Sigmoid colon (tissue), 6 donors: ENCODE measurements at regions not wholly inside any gene's neighbourhood (a gene's known extent, or its start where the extent isn't known, plus 50 kb on each side); places are given as distances from the start of the nearest gene placed in this dataset.

Source experiments
- DNase-seq: peaks from one replicate; pipeline ENCODE4 v3.0.0-alpha.2; 2019
- H3K27ac ChIP-seq, 4 donors: fragments of 200-600 bp; sonication (generic); one replicate each; pipeline ENCODE4 v1.5.1; 2016 to 2019; ENCODE audit warnings: mild to moderate bottlenecking in 1 of 4
- H3K27me3 ChIP-seq, 3 donors: fragments of 200-600 bp; sonication (generic); one replicate each; pipeline ENCODE4 v1.5.1; 2019; ENCODE audit warnings: mild to moderate bottlenecking in 1 of 3
- H3K36me3 ChIP-seq, 4 donors: fragments of 200-600 bp; sonication (generic); one replicate each; pipeline ENCODE4 v1.5.1; 2016 to 2019
- H3K4me1 ChIP-seq, 4 donors: fragments of 200-600 bp; sonication (generic); one replicate each; pipeline ENCODE4 v1.5.1; 2017 to 2019
- H3K4me3 ChIP-seq, 4 donors: fragments of 200-600 bp; sonication (generic); one replicate each; pipeline ENCODE4 v1.5.1; 2017 to 2019; ENCODE audit warnings: mild to moderate bottlenecking in 2 of 4, moderate library complexity in 1 of 4
- H3K9me3 ChIP-seq, 4 donors: fragments of 200-600 bp in 3 of 4; sonication (generic) in 3 of 4; one replicate each; pipeline versions ENCODE4 v1.5.1 to v1.6.1; 2013 to 2019
- CTCF ChIP-seq, 4 experiments: fragments of 450-650 bp in 3 of 4; fragments of 200-600 bp in 1 of 4; IDR thresholded peaks; one replicate each; pipeline ENCODE4 v1.5.1; 2016 to 2019; ENCODE audit warnings: antibody characterized with exemption in 4 of 4, mild to moderate bottlenecking in 3 of 4, moderate library complexity in 2 of 4
- EP300 ChIP-seq, 4 donors: sonication (generic); formaldehyde crosslinking; IDR thresholded peaks; one replicate each; pipeline ENCODE4 v1.6.1; 2017; ENCODE audit warnings: antibody characterized with exemption in 4 of 4
- POLR2A ChIP-seq, 2 donors: fragments of 450-650 bp; IDR thresholded peaks; one replicate each; pipeline ENCODE4 v1.6.1; 2016; ENCODE audit warnings: antibody characterized with exemption in 2 of 2, mild to moderate bottlenecking in 2 of 2, moderate library complexity in 2 of 2
- POLR2AphosphoS5 ChIP-seq, 4 donors: sonication (generic); formaldehyde crosslinking; IDR thresholded peaks; one replicate each; pipeline ENCODE4 v1.6.1; 2017; ENCODE audit warnings: antibody characterized with exemption in 4 of 4
- WGBS, 2 donors: extraction: QIAGEN DNeasy Blood & Tissue Kit; methylation state at CpG; one replicate each; pipeline ENCODE4 v1.1.7; 2013; 5-methylcytosine and 5-hydroxymethylcytosine counted together
- intact Hi-C: fragments of 100-400 bp; cut with DNase I; formaldehyde crosslinking; loops from one replicate; pipeline ENCODE4 v1.15.1; 2023
- donor health status: healthy with polysubstance abuse.
- donor health status: healthy.

- Histone ChIP-seq H3K9me3 (no peaks in the 10 kb centered on the region), H3K27me3 (no peaks in the 10 kb centered on the region), H3K27ac (no peak overlapping the region), H3K4me3 (no peak overlapping the region), H3K36me3 (no peaks in the 10 kb centered on the region), H3K4me1 (no peaks in the 10 kb centered on the region)
- TF ChIP-seq CTCF (IDR thresholded peaks at IDR 0.05): no peak
- no peak for TF ChIP-seq EP300 (IDR thresholded peaks at IDR 0.05)
- no peak for TF ChIP-seq POLR2A (IDR thresholded peaks at IDR 0.05)
- no peak for TF ChIP-seq POLR2AphosphoS5 (IDR thresholded peaks at IDR 0.05)
- intact Hi-C loops: no loop called here
- no peak for DNase-seq
- 50 to 62% methylated on average over 3 of the region's 3 CpGs for WGBS, 2 donors
Measured at GRCh38 chr5:29963956-29964355, 1229.5 kb upstream of the CDH6 start.

GRCh38 chr5:29960323-29960722 is 1233.2 kb upstream of the CDH6 start:
- H3K4me1 ChIP-seq: no peaks in the 10 kb centered on the region
- H3K4me3 ChIP-seq: no peak overlapping the region
- H3K27ac ChIP-seq: no peak overlapping the region
- 47 to 54% methylated on average over 2 of the region's 2 CpGs for WGBS, 2 donors
- no peaks in the 10 kb centered on the region for H3K36me3 ChIP-seq
- TF ChIP-seq EP300 (IDR thresholded peaks at IDR 0.05) (no peak), CTCF (IDR thresholded peaks at IDR 0.05) (no peak), POLR2A (IDR thresholded peaks at IDR 0.05) (no peak), POLR2AphosphoS5 (IDR thresholded peaks at IDR 0.05) (no peak)
- intact Hi-C loops: no loop called here
- DNase-seq: no peak
- no peaks in the 10 kb centered on the region for H3K27me3 ChIP-seq
- H3K9me3 ChIP-seq: no peaks in the 10 kb centered on the region

- no peak overlapping the region for H3K27ac ChIP-seq
- H3K4me1 ChIP-seq: no peaks in the 10 kb centered on the region
- WGBS, 2 donors: 85 to 87% methylated on average over 2 of the region's 2 CpGs
- intact Hi-C loops: no loop called here
- no peak for DNase-seq
- H3K36me3 ChIP-seq: no peaks in the 10 kb centered on the region
- peaks cover 0 to 4% (median 0%) of the 10 kb centered on the region in 4 donors for H3K9me3 ChIP-seq
- TF ChIP-seq POLR2A (IDR thresholded peaks at IDR 0.05) (no peak), EP300 (IDR thresholded peaks at IDR 0.05) (no peak), POLR2AphosphoS5 (IDR thresholded peaks at IDR 0.05) (no peak), CTCF (IDR thresholded peaks at IDR 0.05) (no peak)
- H3K27me3 ChIP-seq: no peaks in the 10 kb centered on the region
- H3K4me3 ChIP-seq: no peak overlapping the region
Measured at GRCh38 chr5:29950416-29951145, 1242.9 kb upstream of the CDH6 start.

- no peak for DNase-seq
- no peak for TF ChIP-seq EP300 (IDR thresholded peaks at IDR 0.05)
- no peak for TF ChIP-seq POLR2AphosphoS5 (IDR thresholded peaks at IDR 0.05)
- no peak for TF ChIP-seq CTCF (IDR thresholded peaks at IDR 0.05)
- no peak for TF ChIP-seq POLR2A (IDR thresholded peaks at IDR 0.05)
- 79 to 87% methylated on average over 7 of the region's 7 CpGs for WGBS, 2 donors
- no peak overlapping the region for H3K4me3 ChIP-seq
- intact Hi-C loops: no loop called here
- no peaks in the 10 kb centered on the region for H3K27me3 ChIP-seq
- H3K36me3 ChIP-seq: no peaks in the 10 kb centered on the region
- peaks cover 0 to 4% (median 0%) of the 10 kb centered on the region in 4 donors for H3K9me3 ChIP-seq
- H3K27ac ChIP-seq: no peak overlapping the region
- H3K4me1 ChIP-seq: no peaks in the 10 kb centered on the region
Measured at GRCh38 chr5:29949301-29949872, 1244.1 kb upstream of the CDH6 start.
